ENCODE measurements at regions not wholly inside any gene's neighbourhood (a gene's known extent, or its start where the extent isn't known, plus 50 kb on each side); places are given as distances from the start of the nearest gene placed in this dataset.

DNA sequence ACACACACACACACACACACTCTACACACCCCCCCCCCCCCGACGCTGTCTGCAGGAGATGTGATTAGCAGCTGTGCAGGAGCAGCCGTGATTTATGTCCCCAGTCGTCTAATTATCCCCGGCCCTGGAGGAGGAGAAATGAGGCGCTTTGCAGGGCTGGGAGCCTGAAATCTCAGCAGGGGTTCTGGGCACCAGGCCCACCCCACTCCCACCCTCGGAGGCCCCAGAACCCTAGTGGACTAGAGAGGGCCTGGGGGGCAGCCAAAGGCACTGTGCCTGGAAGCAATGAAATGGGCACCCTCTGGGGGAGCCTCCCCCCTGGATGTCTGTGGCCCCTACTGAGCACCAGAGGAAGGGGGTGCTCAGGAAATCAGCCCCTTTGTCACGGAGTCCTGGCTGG is 134.2 kb upstream of the CIBAR2 start:
- Histone ChIP-seq H3K4me3 (replicated peaks in 1 of 3; ENCODE audit: insufficient read depth in 1 of 3, low read depth in 2 of 3, low read length in 3 of 3) (no peak overlapping the region), H3K36me3 (replicated peaks in 1 of 2; ENCODE audit: control insufficient read depth in 1 of 2, insufficient read depth in 2 of 2, low read length in 2 of 2) (no peaks in the 10 kb centered on the region), H3K4me2 (ENCODE audit: low read depth, low read length) (no peak overlapping the region), H3K4me1 (ENCODE audit: insufficient read depth, low read length) (peaks cover 2% of the 10 kb centered on the region), H4K20me1 (ENCODE audit: insufficient read depth, low read length) (peaks cover 2% of the 10 kb centered on the region; the same call in 1 of the 2 replicates), H3K9ac (ENCODE audit: insufficient read depth, low read depth, low read length) (no peak overlapping the region), H3K27me3 (ENCODE audit: control insufficient read depth in 1 of 2, insufficient read depth in 2 of 2, low read length in 2 of 2) (no peaks in the 10 kb centered on the region; a peak in 1 of 5 replicates), H3K27ac (ENCODE audit: extremely low read length, insufficient read depth, low read length) (no peak overlapping the region), H3K79me2 (ENCODE audit: insufficient read depth, low read length) (no peaks in the 10 kb centered on the region), H2AFZ (ENCODE audit: low read length) (no peak overlapping the region), H3K9me3 (ENCODE audit: low read length) (no peaks in the 10 kb centered on the region)
- TF ChIP-seq ZNF672 (CRISPR knock-in tag; IDR thresholded peaks at IDR 0.05) (no peak), SNRNP70 (IDR thresholded peaks at IDR 0.05; ENCODE audit: low read depth, low read length) (no peak), ARID2 (CRISPR knock-in tag; IDR thresholded peaks at IDR 0.05; ENCODE audit: borderline replicate concordance) (no peak), ZNF451 (CRISPR knock-in tag; IDR thresholded peaks at IDR 0.05) (no peak), ZNF160 (CRISPR knock-in tag; IDR thresholded peaks at IDR 0.05) (no peak), PRPF4 (IDR thresholded peaks at IDR 0.05; ENCODE audit: low read depth, low read length, poor library complexity, severe bottlenecking) (no peak), ZNF703 (CRISPR knock-in tag; IDR thresholded peaks at IDR 0.05; ENCODE audit: borderline replicate concordance) (no peak)
- TF ChIP-seq, protein P1, sequence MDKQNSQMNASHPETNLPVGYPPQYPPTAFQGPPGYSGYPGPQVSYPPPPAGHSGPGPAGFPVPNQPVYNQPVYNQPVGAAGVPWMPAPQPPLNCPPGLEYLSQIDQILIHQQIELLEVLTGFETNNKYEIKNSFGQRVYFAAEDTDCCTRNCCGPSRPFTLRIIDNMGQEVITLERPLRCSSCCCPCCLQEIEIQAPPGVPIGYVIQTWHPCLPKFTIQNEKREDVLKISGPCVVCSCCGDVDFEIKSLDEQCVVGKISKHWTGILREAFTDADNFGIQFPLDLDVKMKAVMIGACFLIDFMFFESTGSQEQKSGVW (CRISPR knock-in tag; IDR thresholded peaks at IDR 0.05; ENCODE audit: borderline replicate concordance): no peak
- TF ChIP-seq, protein P2, sequence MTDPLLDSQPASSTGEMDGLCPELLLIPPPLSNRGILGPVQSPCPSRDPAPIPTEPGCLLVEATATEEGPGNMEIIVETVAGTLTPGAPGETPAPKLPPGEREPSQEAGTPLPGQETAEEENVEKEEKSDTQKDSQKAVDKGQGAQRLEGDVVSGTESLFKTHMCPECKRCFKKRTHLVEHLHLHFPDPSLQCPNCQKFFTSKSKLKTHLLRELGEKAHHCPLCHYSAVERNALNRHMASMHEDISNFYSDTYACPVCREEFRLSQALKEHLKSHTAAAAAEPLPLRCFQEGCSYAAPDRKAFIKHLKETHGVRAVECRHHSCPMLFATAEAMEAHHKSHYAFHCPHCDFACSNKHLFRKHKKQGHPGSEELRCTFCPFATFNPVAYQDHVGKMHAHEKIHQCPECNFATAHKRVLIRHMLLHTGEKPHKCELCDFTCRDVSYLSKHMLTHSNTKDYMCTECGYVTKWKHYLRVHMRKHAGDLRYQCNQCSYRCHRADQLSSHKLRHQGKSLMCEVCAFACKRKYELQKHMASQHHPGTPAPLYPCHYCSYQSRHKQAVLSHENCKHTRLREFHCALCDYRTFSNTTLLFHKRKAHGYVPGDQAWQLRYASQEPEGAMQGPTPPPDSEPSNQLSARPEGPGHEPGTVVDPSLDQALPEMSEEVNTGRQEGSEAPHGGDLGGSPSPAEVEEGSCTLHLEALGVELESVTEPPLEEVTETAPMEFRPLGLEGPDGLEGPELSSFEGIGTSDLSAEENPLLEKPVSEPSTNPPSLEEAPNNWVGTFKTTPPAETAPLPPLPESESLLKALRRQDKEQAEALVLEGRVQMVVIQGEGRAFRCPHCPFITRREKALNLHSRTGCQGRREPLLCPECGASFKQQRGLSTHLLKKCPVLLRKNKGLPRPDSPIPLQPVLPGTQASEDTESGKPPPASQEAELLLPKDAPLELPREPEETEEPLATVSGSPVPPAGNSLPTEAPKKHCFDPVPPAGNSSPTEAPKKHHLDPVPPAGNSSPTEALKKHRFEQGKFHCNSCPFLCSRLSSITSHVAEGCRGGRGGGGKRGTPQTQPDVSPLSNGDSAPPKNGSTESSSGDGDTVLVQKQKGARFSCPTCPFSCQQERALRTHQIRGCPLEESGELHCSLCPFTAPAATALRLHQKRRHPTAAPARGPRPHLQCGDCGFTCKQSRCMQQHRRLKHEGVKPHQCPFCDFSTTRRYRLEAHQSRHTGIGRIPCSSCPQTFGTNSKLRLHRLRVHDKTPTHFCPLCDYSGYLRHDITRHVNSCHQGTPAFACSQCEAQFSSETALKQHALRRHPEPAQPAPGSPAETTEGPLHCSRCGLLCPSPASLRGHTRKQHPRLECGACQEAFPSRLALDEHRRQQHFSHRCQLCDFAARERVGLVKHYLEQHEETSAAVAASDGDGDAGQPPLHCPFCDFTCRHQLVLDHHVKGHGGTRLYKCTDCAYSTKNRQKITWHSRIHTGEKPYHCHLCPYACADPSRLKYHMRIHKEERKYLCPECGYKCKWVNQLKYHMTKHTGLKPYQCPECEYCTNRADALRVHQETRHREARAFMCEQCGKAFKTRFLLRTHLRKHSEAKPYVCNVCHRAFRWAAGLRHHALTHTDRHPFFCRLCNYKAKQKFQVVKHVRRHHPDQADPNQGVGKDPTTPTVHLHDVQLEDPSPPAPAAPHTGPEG (CRISPR knock-in tag; IDR thresholded peaks at IDR 0.05): no peak
- TF ChIP-seq, protein P3, sequence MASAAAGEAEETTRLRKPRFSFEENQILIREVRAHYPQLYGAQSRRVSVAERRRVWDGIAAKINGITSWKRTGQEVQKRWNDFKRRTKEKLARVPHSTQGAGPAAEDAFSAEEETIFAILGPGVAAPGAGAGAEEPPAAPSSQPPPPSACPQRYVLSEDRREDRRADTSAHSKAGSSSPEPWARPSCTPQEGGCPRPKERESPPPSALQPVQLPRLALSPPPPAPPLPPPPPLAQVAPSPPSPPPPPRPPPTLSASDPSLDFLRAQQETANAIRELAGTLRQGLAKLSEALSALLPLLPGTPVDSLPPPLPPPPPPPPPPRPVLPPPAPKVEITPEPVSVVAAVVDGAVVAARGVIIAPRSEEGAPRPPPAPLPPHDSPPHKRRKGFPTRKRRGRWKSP (CRISPR knock-in tag; IDR thresholded peaks at IDR 0.05): no peak
- TF ChIP-seq, protein P4, sequence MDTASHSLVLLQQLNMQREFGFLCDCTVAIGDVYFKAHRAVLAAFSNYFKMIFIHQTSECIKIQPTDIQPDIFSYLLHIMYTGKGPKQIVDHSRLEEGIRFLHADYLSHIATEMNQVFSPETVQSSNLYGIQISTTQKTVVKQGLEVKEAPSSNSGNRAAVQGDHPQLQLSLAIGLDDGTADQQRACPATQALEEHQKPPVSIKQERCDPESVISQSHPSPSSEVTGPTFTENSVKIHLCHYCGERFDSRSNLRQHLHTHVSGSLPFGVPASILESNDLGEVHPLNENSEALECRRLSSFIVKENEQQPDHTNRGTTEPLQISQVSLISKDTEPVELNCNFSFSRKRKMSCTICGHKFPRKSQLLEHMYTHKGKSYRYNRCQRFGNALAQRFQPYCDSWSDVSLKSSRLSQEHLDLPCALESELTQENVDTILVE (CRISPR knock-in tag; IDR thresholded peaks at IDR 0.05): no peak
- DNase-seq (ENCODE audit: low spot score): no peak
- ATAC-seq: no peak
- ChIA-PET POLR2A (no interaction called here), CTCF (ENCODE audit: low intra/inter-chr PET ratio, low total read pairs) (no interaction called here)
- FAIRE-seq: no peak
- in situ Hi-C loops (cut with HindIII; ENCODE audit: extremely low pct_ligation_motif_present, low pct_unique_long_range_greater_than_20kb): no loop called here
- WGBS (ENCODE audit: low lambda C conversion rate): 82% methylated on average over 7 of the region's 8 CpGs
- intact Hi-C loops (cut with micrococcal nuclease; ENCODE audit: unreplicated experiment): no loop called here
- no TSS peak for BruUV-seq (replicated peaks)
